Esophagus muscularis mucosa (tissue), 3 donors: ENCODE measurements at regions not wholly inside any gene's neighbourhood (a gene's known extent, or its start where the extent isn't known, plus 50 kb on each side); places are given as distances from the start of the nearest gene placed in this dataset.

ENCODE experiments used
- POLR2A ChIP-seq: fragments of 450-650 bp; IDR thresholded peaks from one replicate; pipeline ENCODE4 v1.6.1; 2017; ENCODE audit warnings: antibody characterized with exemption, moderate library complexity, mild to moderate bottlenecking, low read depth
- POLR2AphosphoS5 ChIP-seq, 2 donors: sonication (generic); formaldehyde crosslinking; IDR thresholded peaks; one replicate each; pipeline ENCODE4 v1.6.1; 2017; ENCODE audit warnings: antibody characterized with exemption in 2 of 2
- TF ChIP-seq, protein P1 (sequence below), 3 experiments: fragments of 200-600 bp in 2 of 3; fragments of 450-650 bp in 1 of 3; sonication (generic) in 2 of 3; IDR thresholded peaks; one replicate each; pipeline ENCODE4 v1.5.1; 2017 to 2019; ENCODE audit warnings: antibody characterized with exemption in 3 of 3, mild to moderate bottlenecking in 2 of 3, moderate library complexity in 1 of 3

DNA sequence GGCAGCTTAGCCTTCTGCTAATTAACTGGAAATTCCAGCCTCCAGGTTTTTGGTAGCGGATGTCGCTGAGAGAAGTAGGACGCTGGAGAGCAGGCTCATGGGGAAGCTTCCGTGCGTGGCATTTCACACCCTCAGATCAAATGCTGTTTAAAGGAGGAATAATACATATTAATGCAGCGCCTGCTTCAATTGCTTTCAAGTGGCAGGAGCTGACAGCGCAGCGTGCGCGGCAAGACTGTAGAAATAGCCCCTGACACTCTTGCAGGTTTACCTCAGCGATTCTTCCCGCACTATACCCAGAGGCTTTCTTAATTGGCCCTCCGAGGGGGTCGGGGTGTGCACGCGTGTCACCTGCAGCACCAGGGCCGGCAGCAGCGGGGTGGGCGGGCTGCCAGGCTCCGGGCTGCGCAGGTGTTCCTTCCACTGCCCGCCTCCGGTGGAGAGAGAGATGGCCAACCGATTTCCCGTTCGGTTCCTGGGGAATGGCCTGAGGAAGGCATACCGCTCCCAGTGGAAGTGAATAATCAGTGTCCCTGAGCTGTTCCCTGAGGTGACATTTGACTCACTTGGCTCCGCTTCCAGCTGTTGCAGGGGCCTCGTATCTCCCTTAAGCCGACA, 427.9 kb downstream of the KCTD16 start:
- TF ChIP-seq, protein P1, sequence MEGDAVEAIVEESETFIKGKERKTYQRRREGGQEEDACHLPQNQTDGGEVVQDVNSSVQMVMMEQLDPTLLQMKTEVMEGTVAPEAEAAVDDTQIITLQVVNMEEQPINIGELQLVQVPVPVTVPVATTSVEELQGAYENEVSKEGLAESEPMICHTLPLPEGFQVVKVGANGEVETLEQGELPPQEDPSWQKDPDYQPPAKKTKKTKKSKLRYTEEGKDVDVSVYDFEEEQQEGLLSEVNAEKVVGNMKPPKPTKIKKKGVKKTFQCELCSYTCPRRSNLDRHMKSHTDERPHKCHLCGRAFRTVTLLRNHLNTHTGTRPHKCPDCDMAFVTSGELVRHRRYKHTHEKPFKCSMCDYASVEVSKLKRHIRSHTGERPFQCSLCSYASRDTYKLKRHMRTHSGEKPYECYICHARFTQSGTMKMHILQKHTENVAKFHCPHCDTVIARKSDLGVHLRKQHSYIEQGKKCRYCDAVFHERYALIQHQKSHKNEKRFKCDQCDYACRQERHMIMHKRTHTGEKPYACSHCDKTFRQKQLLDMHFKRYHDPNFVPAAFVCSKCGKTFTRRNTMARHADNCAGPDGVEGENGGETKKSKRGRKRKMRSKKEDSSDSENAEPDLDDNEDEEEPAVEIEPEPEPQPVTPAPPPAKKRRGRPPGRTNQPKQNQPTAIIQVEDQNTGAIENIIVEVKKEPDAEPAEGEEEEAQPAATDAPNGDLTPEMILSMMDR (IDR thresholded peaks at IDR 0.05) = no peak
- TF ChIP-seq POLR2A (no peak), POLR2AphosphoS5 (IDR thresholded peaks at IDR 0.05) (no peak)
